Activated T-cell treated with anti-CD3 and anti-CD28 coated beads, Interleukin-2, amount 50 U/mL, for 4 hours (primary cell): ENCODE measurements at regions not wholly inside any gene's neighbourhood (a gene's known extent, or its start where the extent isn't known, plus 50 kb on each side); places are given as distances from the start of the nearest gene placed in this dataset.

Experiments used
- ATAC-seq, 2 donors: fragments of 200-7000 bp; cut with Tn5 transposase; one replicate each; pipeline ENCODE4 v1.10.0; 2021
- DNase-seq: peaks from one replicate; pipeline ENCODE4 v3.0.0-alpha.2; 2020
- H3K27me3 Mint-ChIP-seq: one replicate; pipeline ENCODE4 v1.8.0; 2021; ENCODE audit warnings: low read depth, mixed read lengths
- H3K36me3 Mint-ChIP-seq: one replicate; pipeline ENCODE4 v1.8.0; 2022; ENCODE audit warnings: mixed read lengths; ENCODE audit not compliant: insufficient read depth
- H3K4me1 Mint-ChIP-seq: one replicate; pipeline ENCODE4 v1.8.0; 2021; ENCODE audit warnings: low read depth, mixed read lengths
- H3K4me3 Mint-ChIP-seq: one replicate; pipeline ENCODE4 v1.8.0; 2021; ENCODE audit warnings: mild to moderate bottlenecking, moderate library complexity, mixed read lengths
- H3K9me3 Mint-ChIP-seq: one replicate; pipeline ENCODE4 v1.8.0; 2021; ENCODE audit warnings: mixed read lengths

DNA sequence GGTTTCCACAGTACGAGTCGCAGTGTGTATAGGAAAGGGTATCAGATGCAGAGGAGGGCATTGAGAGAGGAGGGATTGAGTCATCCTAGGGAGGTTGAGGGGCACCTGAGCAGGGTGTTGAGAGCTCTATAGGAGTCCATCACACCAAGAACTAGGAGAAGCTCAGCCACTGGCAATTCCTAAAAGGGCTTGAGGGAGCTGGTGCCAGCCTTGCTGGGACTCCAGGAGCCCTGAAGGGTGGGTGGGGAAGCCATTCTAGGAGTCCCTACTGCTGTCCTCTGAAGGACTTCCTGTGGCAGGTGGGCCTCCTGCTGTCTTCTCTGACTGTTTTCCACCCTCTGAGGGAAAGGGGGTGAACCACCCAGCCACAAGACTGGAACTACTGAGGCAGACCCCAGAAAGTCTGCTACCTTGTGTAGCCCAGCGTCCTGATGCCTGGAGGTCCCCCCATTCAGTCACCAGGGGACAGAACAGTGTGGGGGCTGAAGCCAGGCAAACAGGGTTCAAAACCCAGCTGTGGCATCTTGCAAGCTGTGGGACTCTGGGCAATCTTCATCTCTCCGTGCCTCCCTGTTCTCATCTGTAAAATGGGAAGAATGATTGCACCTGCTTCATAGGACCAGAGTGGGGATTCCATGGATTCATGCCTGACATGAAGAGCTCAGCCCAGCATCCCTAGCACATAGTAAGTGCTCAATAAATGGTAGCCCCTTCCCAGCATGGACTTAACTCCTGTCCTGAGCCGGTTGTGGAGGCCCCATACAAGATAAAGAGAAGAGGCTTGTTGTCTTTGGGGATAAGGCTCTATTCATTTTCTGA lies 149.5 kb downstream of the C9orf50 start:
- DNase-seq, result no peak
- Mint-ChIP-seq H3K9me3 (no peaks in the 10 kb centered on the region), H3K4me1 (peaks cover 12% of the 10 kb centered on the region), H3K4me3 (no peak overlapping the region), H3K36me3 (no peaks in the 10 kb centered on the region), H3K27me3 (no peaks in the 10 kb centered on the region)
- peak; percentile 73 to 92 for ATAC-seq

DNA sequence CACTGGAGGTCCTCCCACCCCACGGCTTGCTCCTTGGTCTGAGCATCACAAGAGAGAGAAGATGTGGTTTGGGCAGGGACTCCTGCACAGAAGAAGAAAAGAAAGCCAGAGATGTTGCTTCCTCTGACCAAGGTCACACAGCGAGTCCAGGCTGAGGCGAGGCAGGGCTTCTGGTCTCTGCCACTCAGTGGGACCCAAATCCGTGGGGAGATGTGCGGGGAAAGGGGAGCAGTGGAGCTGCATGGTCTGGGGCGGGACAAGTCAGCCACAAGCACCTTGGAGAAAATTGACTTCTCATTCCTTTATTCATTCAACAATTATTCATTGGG lies 150.9 kb downstream of the C9orf50 start:
- Mint-ChIP-seq H3K36me3 (no peaks in the 10 kb centered on the region), H3K4me3 (no peak overlapping the region), H3K27me3 (no peaks in the 10 kb centered on the region), H3K4me1 (peaks cover 18% of the 10 kb centered on the region), H3K9me3 (no peaks in the 10 kb centered on the region)
- ATAC-seq (no peak), DNase-seq (no peak)

DNA sequence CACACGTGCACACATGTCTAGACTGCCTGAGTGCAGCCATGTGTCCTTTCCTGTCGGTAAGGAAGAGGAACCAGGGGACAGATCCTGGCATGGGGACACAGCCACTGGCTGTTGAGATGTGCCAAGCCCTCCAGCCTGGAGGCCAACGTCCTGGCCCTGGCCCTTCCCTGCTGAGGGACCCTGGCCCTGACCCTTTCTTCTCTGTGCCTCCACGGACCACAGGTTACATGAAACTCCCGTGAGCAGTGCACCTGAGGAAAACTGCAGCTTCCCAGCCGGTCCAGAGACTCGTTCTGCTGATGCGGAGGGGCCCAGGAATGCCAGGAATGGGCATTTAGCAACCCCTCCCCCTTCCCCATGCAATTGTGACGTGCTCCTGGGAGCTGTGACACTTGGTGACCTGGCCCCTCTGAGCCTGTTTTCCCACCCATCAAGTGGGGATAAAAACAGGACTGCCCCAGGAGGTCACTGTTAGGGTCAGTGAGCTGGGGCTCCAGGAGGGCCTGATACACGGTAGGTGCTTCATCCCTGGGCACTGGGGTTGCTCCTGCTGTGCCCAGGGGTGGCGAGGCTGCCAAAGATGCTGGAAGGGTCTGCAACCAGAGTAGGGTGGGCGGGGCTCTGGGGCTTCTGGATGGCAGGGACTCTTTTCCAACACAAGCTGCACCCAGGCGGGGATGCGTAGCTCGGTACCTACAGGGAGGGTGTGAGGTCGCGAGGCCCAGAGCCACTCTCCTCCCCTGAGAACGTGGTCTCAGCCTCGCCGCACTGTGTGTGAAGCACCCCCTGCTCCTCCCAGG lies 151.5 kb downstream of the C9orf50 start:
- Mint-ChIP-seq H3K36me3 (no peaks in the 10 kb centered on the region), H3K27me3 (no peaks in the 10 kb centered on the region), H3K4me3 (no peak overlapping the region), H3K4me1 (peaks cover 18% of the 10 kb centered on the region), H3K9me3 (no peaks in the 10 kb centered on the region)
- DNase-seq (no peak), ATAC-seq (no peak)

DNA sequence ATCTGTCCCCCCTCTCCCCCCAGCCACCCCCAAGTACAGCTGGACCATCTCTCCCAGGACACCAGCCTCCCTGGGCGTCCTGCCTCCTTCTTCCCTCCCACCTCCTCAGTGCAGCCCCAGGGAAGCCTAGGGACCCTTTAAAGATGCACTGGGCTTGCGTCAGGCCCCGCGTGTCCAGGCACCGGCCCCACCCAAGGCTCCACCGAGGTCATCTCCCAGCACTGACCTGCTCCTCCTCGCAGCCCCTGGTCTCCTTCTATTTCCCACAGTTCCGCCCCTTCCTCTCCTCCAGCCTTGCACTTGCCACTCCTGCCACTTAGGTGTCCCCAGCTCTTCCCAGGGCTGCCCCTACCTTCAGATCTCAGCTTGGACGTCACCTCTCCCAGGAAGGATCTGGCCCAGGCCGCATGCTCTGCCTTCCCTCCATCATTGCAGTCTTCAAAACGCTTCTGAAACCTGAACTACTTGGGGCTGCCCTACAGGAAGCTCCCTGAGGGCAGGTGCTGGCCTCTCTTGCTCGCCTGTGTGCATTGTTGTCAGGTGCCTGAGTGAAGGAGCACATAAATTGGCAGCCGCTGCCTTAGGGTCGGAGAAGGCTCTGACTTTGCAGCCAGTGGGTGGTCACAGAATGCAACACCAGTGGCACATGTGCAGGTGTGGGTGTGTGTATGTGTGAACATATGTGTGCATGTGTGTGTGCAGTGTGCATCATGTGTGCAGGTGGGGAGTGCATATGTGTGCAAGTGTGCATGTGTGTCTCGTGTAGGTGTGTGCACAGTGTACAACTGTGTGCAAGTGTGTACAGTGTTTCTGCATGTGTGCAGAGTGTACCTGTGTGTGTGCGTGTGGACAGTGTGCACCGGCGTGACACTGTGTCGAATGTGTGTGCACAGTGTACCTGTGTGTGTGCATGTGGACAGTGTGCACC lies 152.9 kb downstream of the C9orf50 start:
- Mint-ChIP-seq H3K9me3 (no peaks in the 10 kb centered on the region), H3K4me1 (peaks cover 18% of the 10 kb centered on the region), H3K4me3 (no peak overlapping the region), H3K27me3 (no peaks in the 10 kb centered on the region), H3K36me3 (no peaks in the 10 kb centered on the region)
- ATAC-seq (no peak), DNase-seq (no peak)

DNA sequence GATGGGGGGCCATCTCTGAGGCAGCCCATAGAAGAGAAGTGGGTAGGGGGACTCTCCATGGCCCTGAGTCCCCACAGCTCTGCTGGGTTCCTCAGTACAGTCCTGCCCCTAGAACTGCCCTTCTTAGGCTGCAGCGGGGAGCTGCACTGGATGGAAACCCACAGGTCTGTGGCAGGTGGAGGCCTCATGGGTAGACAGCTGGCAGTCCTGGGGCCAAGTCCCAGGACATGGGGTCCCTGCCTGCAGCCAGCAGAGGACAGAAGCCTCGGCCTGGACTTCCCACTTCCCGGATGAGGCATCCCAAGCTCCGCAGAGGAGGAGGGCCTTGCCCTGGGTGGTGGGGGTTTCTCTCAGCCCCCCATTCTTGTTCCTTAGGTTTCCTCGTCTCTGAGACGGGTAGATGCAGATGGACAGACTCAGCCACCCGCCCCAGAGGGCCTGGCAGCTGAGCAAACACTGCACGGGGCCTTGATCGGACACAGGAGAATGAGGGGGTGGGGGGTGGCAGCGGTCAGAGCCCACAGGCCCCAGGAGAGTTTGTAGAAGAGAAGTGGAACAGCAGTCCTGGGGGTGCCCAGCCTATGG lies 153.8 kb downstream of the C9orf50 start:
- ATAC-seq (no peak), DNase-seq (no peak)
- Mint-ChIP-seq H3K4me3 (no peak overlapping the region), H3K4me1 (peaks cover 18% of the 10 kb centered on the region), H3K9me3 (no peaks in the 10 kb centered on the region), H3K36me3 (no peaks in the 10 kb centered on the region), H3K27me3 (no peaks in the 10 kb centered on the region)

DNA sequence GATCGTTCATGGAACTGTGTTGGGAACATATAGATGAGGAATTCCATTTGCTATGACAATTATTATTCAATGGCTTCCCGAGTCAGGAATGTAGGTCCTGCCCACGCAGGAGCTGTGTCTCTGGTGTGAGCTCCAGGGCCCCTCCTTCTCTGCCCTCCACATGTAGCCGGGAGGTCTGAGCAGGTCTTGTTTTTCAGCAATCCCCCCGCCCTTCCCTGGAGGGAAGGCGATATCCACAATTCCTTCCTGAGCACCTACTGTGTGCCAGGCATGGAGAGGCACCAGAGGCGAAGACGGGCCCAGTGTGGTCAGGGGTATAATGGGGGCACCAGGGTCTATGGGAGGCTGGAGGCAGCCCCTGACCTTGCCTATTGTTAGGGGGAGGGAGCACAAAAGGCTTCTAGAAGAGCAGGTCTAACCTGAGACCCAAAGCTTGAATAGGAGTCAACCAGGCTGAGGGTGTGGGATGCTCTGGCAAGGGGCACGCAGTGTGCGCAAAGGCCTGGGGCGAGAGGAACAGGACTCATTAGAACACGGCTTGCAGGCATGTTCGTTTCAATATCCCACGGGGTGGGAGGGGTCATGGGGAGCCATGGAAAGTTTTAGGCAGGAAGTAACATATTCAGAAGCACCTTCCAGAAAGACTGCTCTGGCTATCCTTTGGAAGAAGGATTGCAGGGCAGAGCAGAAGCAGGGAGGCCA lies 154.9 kb downstream of the C9orf50 start:
- Mint-ChIP-seq H3K36me3 (no peaks in the 10 kb centered on the region), H3K27me3 (no peaks in the 10 kb centered on the region), H3K4me3 (no peak overlapping the region), H3K4me1 (peaks cover 11% of the 10 kb centered on the region), H3K9me3 (no peaks in the 10 kb centered on the region)
- ATAC-seq, result no peak
- DNase-seq, result no peak

DNA sequence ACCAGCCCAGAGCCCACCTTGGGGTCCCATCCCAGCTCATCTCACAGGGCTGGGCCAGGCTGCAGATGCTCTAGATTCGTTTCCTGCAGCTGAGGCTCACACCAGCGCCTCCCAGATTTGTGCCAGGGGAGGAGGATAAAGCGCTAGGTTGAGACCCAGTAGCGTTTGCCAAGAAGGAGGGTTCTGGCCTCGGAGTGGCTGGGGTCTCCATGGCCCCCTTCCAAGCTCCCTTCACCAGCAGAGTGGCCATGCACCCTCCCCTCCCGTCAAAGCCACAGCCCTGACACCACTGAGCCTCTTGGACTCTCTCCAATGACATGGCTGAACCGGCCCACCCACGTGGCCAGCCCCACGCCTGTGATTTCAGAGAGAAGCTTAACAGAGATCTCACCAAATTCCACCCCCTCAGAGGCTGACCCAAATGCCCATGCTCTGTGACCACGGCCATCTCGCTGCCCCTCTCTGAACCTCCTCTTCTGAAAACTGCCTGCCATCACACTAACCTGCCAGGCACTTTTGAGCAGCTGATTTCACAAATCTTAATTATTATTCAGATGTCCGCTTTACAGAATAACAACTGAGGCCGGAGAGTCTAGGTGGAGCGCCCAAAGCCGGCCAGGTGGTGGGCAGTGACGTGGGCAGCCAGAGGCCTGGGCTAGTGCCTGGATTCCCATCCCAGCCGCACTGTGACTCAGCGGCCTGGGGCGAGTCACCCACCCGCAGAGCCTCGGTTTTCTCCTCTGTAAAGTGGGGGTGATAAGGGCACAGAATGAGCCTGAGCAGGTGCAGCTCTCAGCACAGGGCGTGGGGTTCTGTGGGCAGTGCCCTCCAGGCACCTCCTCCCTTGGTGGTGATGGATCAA lies 155.7 kb downstream of the C9orf50 start:
- ATAC-seq (peak in 1 of 2 donors; percentile 39), DNase-seq (no peak)
- Mint-ChIP-seq H3K4me1 (peaks cover 11% of the 10 kb centered on the region), H3K9me3 (no peaks in the 10 kb centered on the region), H3K36me3 (no peaks in the 10 kb centered on the region), H3K4me3 (no peak overlapping the region), H3K27me3 (no peaks in the 10 kb centered on the region)

DNA sequence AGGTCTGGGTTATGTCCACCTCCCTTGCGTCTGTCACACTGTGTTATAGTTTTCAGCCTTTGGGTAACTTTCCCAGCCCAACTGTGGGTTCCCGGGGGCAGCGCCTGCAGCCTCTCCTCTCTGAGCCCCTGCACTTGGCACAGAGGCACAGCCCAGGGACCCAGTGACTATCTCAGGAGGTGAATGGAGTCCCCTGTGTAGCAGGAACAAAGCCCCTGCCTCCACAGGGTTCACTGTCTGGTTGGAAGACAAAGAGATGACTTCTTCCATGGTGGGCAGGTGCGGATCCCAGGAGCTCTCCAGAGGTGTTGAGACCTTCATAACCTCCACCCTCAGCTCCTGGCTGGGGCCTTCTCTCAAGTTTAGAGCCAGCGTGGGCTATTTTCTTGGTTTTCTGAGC lies 156.9 kb downstream of the C9orf50 start:
- H3K27me3 Mint-ChIP-seq, result no peaks in the 10 kb centered on the region
- no peaks in the 10 kb centered on the region for H3K36me3 Mint-ChIP-seq
- H3K4me1 Mint-ChIP-seq, result peaks cover 14% of the 10 kb centered on the region
- ATAC-seq (no peak), DNase-seq (no peak)
- no peak overlapping the region for H3K4me3 Mint-ChIP-seq
- no peaks in the 10 kb centered on the region for H3K9me3 Mint-ChIP-seq

DNA sequence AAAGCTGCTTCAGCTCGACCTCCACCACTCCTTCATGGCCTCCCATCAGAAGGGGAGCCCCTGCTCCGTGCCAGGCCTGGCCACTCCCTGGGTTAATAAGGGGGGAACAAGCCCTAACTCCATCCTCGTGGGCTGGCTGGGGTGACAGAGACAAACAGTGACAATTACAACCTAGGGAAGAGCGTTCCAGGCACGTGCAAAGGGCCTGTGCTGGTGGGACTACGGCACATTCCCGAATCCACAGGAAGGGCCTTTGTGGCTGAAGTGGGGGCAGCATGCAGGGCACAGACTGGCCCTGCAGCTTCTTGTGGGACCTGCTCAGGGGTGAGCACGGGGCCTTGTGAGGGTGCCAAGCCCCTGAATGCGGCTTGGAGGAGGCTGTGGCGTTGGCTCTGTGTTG lies 157.4 kb downstream of the C9orf50 start:
- Mint-ChIP-seq H3K9me3 (no peaks in the 10 kb centered on the region), H3K36me3 (no peaks in the 10 kb centered on the region), H3K4me3 (no peak overlapping the region), H3K27me3 (no peaks in the 10 kb centered on the region), H3K4me1 (peaks cover 18% of the 10 kb centered on the region)
- no peak for DNase-seq
- ATAC-seq, result no peak

DNA sequence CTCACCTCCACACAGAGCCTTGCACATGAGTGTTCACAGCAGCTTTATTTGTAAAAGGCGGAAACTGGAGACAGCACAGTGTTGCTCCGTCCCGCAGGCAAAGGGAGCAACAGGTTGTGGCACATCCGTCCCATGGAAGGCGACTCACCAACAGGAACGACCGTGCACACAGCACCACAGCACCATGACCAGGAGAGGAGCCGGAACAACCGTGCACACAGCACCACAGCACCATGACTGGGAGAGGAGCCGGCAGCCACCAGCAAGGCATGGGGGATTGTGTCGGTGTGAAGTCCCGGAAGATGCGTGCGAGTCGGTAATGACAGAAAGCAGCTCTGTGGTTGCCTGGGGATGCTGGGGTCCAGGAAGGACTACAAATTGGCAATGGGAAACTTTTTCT lies 158.5 kb downstream of the C9orf50 start:
- no peak for ATAC-seq

DNA sequence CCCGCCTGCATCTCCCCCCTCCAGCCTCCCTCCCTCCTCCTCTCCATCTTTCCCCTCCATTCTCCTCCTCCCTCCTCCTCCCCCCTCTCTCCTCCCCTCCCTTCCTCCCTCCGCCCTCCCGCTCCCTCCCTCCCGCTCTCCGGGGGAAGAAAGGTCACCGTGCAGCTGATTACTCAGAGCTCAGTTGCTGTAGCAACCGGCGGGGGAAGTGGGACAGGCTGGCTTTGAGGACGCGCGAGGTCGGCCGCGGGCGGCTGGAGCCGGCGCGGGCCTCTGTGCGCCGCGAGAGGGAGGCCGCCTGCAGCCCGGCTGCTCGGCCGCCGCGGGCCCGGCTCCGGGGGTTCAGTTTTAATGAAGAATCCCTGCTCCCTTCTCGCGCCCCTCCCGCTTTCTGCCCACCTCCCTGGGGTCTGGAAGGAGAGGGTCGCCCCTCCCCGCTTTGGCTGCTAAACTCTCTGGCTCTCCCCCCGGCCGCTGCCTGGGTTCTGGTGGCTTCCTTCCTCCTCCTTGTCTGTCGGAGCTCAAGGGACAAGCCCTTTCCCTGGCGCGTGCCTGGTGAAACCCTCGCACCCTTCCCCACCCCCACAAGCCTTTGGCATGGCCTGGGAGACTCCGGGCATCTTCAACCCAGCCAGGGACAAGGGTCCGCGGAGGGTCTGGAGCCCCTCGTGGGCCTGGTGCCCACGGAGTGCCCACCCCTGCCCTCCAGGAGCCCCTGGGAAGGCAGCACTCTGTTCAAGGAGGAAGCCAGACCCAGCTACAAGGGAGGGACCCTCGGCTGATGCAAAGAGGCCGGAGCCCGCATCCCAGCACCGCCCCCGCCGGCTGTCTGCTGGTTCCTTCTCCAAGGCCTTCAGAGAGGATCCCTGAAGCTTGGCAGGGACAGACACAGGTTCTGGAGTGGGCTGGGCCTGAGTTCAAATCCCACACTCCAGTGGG lies 160.3 kb downstream of the C9orf50 start:
- Mint-ChIP-seq H3K27me3 (no peaks in the 10 kb centered on the region), H3K9me3 (no peaks in the 10 kb centered on the region), H3K4me3 (peak overlapping the region; percentile 70), H3K4me1 (peaks cover 40% of the 10 kb centered on the region), H3K36me3 (no peaks in the 10 kb centered on the region)
- DNase-seq (peak; percentile 89), ATAC-seq (peak; percentile 88 to 91)

More for the DNA sequence above, 158.5 kb downstream of the C9orf50 start:
- Mint-ChIP-seq H3K4me3 (no peak overlapping the region), H3K4me1 (peaks cover 28% of the 10 kb centered on the region), H3K27me3 (no peaks in the 10 kb centered on the region), H3K36me3 (no peaks in the 10 kb centered on the region), H3K9me3 (no peaks in the 10 kb centered on the region)
- no peak for DNase-seq
